ENCODE measurements at regions not wholly inside any gene's neighbourhood (a gene's known extent, or its start where the extent isn't known, plus 50 kb on each side); places are given as distances from the start of the nearest gene placed in this dataset.

DNA sequence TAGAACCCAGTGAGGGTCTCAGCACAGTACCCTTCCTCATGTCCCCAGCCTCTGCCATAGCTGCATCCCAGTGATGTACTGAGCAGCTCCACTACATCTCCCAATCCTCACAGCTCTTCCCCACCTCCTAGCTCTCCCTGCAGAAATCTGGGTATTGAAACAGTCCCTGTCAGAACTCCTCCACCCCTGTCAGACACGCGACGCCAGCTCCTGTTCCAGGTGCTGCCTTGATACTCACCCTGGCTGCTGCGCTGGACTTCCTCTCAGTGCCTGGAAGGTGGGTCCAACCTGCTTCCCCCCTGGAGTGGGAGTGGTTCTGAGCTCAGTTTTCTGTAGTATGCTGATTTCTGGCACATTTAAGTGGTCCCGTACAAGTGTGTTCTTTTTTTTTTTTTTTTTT is 160.9 kb upstream of the SLCO3A1 start:
- DNase-seq: no peak

DNA sequence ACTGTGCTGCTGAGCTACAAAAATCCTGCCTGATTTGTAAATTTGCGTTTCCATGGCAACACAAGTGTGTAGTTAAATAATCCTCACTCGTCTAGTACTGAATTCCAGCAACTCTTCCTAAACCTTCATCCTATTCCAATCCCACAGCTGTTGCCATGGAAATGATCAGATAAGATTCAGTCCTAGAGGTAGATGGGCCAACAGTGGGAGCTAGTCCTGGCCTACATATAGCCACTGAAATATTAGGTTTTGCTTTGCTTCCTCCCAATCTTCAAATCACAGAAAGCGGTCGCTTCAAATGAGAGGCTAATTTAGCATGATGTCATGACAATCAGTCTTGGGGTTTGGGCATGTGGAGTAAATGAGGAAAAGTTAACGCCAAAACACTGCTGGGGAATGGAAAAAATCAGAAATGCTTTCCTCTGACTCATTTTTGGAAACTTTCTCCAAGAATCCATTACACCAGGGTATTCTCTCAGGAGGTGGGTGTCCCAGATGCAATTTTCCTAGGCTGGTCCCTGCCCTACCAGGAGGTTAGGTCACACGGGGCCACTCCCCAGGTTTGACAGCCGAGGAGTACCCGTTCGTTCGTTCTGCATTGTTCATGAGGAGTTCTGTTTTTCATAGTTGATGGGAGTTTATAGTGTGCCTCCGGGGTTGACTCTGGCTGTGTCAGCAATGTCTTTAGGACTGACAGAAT is 159.2 kb upstream of the SLCO3A1 start:
- no peak for DNase-seq

DNA sequence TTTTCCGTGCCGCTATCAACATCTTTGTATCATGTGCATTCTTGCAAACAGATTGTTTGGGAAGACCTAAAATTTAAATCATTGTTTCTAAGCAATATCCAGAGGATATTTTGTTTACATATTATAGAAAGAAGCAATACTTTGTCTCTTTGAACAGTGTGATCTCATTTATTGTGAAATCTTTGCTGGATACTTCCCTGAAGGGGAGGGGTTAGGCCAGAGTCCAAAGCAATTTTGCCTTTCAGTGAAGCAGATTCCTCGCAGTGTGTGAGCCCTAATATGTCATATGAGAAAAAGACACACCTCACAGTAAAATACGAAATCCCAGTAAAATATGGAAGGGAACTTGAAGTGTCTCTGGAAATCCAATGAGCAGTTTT is 158.7 kb upstream of the SLCO3A1 start:
- no peak for DNase-seq

DNA sequence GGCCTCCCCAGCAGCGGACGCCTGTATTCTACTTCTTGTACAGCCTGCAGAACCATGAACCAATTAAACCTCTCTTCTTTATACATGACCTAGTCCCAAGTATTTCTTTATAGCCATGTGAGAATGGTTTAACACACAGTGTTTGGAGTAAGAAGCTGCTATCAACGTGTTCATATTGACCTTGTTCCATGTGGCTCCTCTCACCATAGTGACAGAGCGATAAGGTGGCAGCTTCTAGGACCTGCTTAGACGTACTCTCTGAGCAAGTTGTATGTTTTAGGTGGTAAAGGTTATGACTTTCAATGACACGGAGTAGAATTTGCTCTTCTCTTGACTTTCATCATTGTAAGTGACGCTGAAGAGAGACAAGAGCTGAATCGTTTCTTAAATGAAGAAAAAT is 157.7 kb upstream of the SLCO3A1 start:
- DNase-seq: no peak

DNA sequence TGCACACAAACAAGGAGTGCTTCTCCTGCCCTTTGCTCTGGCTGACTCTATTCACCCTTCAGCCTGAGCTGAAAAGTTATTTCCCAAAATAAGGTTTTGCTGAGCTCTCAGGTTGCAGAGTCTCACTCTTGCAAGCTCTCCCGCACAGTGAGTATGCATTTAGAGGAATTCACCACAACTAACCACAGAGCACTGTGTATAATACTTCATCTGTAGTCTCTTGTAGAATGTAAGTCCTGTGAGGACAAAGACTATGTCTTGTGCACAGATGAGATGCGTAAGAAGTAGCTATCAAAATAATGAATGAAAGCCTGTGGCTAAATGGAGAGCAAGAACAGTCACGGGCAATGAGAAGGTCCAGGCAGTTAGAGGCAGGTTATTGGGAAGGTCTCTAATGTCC is 156.5 kb upstream of the SLCO3A1 start:
- no peak for DNase-seq

DNA sequence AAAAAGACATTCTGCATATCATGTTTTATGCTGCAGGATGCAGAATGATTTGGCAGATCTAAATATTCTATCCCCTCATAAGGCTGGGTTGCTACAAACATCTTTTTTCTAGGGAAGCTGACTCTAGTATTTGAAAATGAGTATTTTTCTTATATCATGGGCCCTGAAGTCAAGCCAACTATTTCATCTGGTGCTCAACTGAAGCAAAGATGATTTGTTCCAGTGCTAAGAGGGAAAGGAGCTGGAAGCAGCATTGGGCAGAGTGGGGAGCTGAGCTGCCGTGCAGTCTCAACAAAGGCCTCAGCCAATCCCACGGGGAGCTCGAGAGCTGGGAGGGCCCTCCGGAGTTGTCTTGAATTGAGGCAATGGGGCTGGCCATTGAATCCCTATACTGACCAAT is 155.3 kb upstream of the SLCO3A1 start:
- DNase-seq: no peak

DNA sequence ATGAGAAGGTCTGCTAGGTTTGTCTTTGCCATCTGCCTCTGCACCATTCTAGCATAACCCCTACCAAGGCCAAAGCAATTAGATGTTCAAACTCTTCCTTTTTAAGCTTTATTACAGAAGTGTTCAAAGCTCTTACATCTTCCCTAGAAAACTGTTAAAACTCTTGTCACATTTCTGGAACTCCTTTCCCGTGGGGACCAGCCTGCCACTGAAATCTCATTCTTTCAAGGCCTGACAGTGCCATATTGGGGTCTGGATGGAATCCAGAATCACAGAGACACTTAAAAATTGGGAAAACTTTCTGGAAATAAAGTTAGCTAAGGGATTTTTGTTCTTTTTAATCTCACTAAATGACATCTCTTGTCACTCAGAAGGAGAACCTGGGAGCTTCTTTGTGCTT is 153.8 kb upstream of the SLCO3A1 start:
- DNase-seq: no peak

DNA sequence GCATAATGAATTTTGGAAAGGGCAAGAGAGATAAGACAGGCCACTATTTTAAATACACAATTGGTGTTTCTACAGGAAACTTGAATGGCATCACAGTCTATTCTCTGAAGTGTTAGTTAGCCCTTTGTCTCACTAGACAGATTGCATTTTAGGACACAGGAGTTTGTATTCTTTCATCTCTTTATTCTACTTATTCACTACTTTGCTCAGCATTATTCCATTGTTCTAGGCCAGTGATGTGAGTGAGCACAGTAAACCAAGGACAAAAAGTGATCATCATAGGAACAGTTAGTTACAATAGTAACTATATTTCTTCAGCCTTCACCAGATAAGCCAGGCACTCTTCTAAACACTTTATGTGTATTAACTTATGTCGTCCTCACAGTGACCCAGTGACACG is 150.2 kb upstream of the SLCO3A1 start:
- DNase-seq: no peak

DNA sequence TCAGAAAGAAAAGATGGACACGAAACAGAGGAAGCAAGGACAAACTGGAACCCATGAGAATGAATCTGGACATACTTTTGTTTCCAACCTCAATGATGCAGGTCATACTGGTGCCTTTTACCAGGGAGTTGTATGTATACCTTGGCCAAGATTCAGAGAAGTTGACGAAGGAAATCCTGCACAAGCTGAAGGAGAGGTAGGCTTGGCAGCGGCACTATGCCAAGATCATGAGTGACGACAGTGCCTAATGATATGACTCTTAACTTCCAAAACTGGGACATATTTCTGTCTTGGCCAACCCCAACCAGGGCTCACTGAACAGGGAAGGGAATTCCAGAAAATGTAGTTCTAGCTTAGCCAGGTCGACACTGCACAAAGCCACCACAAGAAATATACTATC is 149.2 kb upstream of the SLCO3A1 start:
- no peak for DNase-seq

DNA sequence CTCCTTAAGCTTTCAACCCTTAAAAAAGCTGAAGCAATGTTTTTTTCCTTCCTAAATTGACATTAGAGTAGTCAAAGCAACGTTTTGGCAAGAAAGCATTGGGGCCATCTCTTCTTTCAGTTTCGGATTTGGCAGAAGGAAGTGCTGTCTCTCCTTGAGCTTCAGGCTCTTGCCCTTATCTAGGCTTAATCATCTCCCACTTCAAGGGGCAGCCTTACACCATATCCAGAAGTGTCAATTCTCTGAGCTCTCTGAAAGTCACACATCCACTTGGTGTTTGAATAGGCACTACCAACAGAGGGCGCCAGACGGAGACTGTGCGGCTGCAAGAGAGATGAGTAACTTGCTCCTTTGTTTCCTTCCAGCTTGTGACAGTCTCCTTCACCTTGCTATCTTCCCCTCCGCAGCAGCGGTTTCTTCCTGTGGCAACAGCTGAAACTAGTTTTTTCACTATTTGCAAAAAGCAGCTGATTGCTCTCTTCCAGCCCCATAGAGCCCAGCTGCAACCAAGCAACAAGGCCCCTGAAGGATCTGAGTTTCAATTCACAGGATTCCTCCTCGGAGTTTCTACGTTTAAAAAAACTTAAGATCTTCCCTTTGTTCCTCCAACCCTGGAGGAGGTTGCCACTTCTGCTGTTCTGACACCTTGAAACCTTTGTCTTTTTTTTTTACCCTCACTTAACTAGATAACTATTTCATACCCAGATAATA is 147.0 kb upstream of the SLCO3A1 start:
- DNase-seq: no peak

DNA sequence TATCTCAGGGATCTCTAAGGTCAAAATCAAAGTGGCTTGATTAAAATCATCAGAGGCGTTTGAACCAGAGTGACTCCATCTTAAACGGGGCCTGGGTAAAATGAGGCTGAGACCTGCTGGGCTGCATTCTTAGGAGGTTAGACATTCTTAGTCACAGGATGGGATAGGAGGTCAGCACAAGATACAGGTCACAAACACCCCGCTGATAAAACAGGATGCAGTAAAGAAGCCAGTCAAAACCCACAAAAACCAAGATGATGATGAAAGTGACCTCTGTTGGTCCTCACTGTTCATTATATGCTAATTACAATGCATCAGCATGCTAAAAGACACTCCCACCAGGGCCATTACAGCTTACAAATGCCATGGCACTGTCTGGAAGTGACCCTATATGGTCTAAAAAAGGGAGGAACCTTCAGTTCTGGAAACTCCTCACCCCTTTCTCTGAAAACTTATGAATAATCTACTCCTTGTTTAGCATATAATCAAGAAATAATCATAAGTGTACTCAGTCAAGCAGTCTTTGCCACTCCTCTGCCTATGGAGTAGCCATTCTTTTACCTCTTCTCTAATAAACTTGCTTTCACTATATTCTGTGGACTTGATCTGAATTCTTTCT is 143.3 kb upstream of the SLCO3A1 start:
- DNase-seq: no peak

DNA sequence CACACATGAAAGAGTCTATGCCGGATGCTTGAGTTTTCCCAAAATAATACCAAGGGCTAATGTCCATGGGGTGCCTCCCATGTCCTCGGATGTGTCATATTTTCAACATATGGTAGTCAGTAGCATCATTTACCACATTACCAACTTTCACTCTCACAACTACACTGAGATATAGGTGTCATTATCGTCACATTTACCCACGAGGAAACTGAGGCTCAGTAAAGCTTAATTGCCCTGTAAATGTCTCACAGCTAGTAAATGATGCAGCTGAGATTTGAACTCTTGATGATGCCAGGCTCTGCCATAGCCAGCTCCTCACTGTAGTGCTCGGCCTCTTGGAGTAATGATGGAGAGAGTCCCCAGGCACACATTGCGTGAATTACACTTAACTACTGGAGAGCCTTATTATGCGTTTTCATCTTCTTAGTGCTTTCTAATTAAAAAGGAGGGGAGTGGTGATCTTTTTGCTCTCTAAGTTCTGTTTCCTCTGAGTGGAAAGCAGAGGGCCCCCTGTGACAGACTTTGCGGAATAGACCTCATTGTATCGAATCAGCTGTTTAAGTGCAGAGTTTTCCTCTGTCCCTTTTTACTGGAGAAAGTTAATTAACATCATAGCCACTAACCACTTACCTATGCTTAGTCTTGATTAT is 142.0 kb upstream of the SLCO3A1 start:
- no peak for DNase-seq

DNA sequence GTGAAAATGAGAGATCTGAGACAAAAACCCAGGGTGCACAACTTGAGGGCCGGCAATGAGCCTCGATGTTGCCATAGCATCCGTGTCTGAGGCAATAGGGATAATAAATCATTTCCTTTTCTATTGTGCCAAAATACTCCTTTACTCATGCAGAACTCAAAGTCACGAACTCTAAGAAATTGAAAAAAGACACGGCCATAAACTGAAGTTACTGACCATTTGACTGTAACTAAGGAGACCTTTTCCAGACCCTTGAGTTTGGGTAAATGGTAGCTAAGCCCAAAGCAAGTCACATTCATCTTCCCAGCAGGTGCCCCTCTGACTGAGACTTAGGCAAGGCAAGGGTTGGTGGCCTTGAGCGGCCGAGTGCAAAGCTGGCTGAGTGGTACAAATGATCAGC is 141.2 kb upstream of the SLCO3A1 start:
- no peak for DNase-seq

DNA sequence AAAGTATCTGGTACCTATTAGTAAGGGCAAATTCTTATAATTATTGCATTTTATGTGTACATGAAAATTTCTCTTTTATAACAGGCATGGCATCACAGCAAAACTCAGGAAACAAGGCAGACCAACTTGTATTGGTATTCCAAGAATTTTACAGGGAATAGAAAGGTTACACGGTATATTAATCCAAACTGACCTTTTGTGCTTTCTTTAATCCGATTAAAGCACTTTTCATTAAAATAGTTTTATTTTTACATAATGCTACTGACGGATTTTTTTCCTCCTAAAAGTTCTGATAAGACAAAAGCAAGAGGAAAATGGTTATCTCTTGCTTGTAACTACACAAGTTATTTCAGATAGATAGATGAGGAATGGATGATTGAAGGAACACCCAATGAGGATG is 137.0 kb upstream of the SLCO3A1 start:
- DNase-seq: no peak

DNA sequence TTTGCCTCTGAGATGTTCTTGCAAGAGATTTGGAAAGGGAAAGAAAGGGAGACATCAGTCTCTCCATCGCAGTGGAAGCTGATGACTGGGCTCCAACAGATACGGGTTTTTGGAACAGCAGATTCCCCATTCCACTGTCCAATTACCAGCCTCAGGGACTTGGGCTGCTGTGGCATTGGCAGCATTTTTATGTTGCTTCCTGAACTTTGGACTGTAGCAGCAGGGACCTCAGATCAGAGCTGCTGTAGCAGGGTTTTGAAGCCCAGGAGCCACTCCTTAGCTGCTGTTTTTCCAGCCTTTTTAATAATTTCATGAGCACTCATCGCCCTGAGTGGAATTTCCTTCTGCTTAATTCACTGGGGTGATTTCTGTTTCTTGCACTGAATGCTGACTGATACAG is 135.7 kb upstream of the SLCO3A1 start:
- no peak for DNase-seq

DNA sequence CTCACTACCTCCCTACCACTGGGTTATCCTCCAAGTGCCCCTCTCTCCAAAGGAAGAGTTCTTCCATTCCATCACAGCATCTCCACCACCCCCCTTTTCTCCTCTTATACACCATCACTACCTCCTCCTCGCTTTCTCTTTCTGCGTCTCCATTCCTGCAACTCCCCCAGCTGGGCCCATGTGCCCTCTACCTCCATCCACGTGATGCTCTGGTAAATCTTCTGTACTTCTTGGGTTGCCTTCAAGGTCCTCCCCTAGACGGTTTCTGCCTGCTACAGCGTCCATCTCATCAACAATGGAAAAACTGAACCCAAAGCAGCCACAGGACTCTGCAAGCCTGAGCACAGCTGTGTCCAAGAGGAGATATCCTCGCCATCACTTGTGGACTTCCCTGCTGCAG is 129.5 kb upstream of the SLCO3A1 start:
- no peak for DNase-seq

DNA sequence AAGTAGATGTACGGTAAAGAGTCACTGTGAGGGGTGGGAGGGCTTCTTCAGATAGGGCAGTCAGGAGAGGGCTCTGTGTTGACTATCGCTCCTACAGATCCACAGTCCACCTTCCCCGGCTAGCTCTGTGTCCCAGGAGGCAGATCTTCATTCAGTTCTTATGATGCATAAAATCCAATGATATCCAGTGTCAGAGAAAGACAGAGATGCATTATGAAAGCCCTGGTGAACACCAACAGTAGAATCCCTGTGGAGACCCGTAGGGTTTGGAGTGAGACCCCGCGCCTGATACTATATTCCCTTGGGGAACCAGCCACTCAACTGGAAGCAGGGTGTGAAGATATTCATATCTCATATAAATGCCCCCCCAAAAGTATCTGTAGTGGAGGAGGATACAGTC is 119.8 kb upstream of the SLCO3A1 start:
- DNase-seq: no peak

DNA sequence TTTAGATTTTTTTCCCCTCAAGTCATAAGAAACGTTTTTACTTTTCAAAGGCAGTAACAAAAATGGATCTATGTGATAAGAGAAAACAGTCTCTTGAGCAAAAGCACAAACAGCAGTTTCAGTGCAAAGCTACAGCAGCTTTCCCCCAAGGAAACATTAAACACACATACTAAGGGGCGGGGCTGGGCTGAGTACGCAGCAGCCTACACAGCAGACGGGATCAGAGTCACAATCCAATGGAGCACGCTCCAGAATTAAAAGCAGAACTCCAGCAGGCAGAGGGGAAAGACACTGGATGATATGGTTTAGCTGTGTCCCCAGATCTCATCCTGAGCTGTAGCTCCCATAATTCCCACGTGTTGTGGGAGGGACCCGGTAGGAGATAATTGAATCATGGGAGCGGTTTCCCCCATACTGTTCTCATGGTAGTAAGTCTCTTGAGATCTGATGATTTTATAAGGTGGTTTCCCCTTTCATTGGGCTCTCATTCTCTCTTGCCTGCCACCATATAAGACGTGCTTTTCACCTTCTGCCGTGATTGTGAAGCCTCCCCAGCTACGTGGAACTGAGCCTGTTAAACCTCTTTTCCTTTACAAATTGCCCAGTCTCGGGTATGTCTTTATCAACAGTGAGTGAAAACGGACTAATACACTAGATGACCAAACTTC is 116.2 kb upstream of the SLCO3A1 start:
- no peak for DNase-seq

DNA sequence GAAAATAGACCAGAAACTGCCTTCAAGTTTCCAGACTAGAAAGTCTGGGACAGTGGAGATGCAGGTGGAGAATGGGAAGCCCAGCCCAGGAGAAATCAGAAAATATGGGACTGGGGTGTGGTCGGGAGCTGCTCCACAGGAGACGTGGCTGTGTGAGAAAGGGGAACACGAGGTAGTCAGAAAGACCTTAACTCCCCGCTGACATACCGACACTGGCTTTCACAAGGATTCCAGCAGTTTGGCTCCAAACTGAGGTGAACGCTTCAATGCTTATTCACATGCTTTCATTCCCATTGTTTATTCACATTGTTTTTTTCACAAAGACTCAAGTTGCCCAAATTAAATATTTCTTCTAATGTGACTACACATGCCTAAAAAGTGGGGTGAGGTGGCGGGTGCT is 111.5 kb upstream of the SLCO3A1 start:
- no peak for DNase-seq

DNA sequence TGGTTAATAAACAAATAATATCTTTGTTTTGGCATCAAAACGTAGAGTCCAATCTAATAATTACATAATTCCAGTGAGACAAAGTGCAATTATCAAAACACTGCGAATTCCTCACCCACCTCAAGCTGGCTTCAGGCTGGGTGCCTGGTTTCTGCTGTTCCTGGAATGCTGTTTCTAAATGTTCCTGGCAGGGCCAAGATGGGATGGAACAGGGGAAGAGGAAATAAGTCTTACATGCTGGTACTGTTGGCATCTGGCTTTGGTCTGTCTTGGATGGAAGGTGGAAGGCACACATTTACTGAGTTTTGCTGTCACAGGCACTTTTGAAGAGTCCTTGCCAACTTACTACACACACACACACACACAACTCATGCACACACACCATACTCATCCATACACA is 101.9 kb upstream of the SLCO3A1 start:
- no peak for DNase-seq

DNA sequence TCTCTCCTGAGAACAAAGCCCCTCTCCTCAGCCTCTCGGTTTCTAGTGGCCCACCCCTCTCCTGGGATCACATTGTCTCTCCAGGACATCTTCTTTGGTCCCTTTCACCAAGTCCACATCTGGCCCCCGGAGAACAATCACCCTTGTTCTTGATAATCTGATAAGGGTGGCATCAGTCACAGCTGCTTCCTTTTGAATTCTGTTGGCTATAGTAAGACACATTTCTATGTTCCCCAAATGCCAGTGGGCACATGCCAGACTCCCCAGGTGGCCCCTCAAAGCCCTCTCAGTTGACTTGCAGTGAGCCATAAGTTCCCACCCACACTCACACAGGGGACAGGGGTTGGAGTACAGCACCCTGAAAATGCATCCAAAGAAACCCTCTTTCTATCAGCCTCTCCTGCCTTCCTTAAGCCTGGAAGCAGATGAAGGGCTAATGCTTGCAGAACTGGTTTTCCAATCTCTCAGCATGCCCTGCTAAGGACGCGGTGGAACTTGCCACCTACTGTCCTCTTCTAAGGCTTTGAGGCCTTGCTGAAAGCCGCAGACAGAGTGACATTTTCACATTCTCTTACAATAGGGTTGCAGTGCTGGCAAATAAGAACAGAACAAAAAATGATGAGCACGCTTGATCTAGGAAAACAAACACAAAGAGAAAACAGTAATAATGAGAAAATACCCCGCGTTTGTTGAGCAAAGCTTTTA is 101.3 kb upstream of the SLCO3A1 start:
- peak; percentile 16 for DNase-seq

DNA sequence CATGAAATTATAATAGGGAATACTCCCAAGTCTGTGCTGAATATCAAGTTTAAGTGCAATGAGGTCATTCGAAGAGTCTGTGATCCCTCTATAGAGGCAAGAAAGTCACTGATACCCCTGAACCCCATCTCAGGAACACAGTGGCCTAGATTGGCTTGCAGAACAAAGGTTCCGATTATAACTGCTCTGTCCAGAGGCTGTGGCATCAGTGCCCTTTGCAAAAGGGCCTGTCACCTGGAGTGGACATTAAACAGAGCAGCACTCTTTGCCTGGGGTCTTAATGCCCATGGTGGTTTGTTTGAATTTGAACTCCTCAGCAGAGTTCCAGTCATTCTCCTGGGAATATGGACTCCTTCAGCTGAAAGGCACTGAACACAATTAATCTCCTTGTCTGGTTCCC is 93.9 kb upstream of the SLCO3A1 start:
- DNase-seq: no peak

DNA sequence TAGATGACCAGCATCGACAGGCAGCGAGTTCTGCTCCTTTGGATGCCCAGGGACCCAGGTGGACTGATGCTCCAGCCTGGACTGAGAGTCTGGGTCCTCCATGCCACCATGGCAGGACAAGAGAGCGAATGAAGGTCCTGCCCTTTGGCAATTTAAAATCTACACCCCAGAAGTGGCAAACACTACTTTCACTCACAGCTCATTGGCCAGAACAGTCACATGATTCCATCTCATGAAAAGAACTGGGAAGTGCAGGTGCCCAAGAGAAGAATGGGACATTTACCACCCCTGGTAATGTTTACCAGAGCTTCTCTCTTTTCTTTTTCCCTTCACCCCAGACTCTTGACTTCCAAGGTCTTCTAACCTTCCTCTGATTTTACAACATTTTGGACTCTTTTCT is 87.8 kb upstream of the SLCO3A1 start:
- DNase-seq: no peak

All from NCI-H510A (cell line).